NCI-H460 (cell line): ENCODE measurements at regions not wholly inside any gene's neighbourhood (a gene's known extent, or its start where the extent isn't known, plus 50 kb on each side); places are given as distances from the start of the nearest gene placed in this dataset.

Experiments used
- DNase-seq: peaks from one replicate; pipeline ENCODE4 v3.0.0-alpha.2; 2016; ENCODE audit warnings: low read depth; ENCODE audit errors: extremely low read depth

DNA sequence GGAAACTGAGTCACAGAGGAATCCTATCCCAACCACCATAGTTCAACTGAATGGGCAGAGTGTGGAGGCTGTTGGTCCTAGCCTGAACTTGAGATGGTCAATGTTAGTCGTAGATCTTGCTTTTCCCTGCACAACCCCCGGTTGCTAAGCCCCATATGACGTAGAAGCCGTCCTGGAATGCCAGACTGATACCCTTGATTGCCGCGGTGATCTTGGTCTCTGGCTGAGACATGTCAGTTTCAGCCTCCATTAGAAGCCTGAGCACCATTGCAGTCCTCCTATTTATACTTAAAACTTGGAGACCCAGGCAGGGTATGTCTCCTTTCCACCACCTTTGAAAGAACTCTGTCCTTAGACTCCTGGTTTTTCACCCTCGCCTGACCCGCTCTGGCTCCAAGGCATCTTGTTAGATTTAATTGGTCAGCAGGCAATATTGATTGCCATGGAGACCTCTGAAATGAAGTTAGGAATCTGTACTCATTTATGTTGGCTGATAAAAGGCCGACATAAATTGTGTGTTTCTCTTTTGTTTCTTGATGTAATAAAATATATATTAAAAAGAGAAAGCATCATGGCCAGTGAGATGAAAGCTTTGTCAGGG lies 53.4 kb downstream of the RPLP1 start:
- no peak for DNase-seq

GRCh38 chr15:69508659-69509058 lies 56.0 kb downstream of the RPLP1 start:
- DNase-seq, result no peak

- DNase-seq, result no peak
Observed at GRCh38 chr15:69509131-69509530, 56.5 kb downstream of the RPLP1 start.

DNA sequence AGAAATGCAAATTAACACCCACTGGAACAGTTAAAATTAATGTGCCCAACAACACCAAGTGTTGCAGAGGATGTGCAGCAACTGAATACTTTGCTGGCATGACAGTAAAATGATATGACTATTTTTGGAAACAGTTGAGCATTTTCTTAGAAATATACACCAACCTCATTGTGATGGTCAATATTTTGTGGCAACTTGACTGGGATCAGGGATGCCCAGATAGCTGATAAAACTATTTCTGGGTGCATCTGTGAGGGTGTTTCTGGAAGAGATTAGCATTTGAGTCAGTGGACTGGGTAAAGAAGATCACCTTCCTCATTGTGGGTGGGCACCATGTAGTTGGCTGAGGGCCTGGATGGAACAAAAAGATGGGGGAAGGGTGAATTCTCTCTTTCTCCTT lies 57.9 kb downstream of the RPLP1 start:
- DNase-seq, result no peak

- no peak for DNase-seq
Observed at GRCh38 chr15:69511015-69511414, 58.4 kb downstream of the RPLP1 start.

GRCh38 chr15:69511716-69512340 lies 59.2 kb downstream of the RPLP1 start:
- no peak for DNase-seq

DNA sequence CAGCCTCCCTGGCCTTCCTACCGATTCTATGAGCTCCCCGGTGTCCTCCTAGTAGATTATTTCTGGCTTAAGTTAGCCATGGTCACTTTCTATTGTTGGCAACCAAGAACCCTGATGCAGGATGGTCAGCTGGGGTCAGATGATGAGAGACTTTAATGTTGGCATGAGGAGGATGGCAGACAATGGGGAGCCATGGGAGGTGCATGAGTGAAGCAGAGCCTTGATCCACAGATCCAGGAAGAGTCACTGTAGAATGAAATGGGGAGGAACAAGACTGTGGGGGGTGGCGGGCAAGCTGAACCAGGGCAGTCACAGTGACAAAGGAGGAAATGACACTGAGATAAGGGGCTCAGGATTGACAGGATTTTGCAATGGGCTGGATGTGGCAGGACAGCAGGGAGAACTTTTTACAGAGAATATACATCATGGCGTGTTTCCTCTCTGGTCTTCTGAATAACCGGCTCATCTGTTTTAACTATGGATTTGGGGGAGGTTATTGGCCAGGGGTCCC lies 60.9 kb downstream of the RPLP1 start:
- DNase-seq, result no peak

GRCh38 chr15:69513986-69514385 lies 61.4 kb downstream of the RPLP1 start:
- no peak for DNase-seq

GRCh38 chr15:69515508-69515907 lies 62.9 kb downstream of the RPLP1 start:
- DNase-seq, result no peak

DNA sequence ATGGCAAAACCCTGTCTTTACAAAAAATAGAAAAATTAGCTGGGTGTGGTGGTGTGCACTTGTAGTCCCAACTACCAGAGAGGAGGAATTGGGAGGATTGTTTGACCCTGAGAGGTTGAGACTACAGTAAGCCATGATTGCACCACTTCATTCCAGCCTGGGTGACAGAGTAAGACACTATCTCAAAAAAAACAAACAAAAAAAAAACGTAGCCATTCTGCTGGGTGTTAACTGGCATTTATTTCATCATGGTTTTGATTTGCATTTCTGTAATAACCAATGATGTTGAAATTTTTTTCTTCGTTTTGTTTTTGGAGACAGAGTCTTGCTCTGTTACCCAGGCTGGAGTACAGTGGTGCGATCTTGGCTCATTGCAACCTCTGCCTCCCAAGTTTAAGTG lies 63.3 kb downstream of the RPLP1 start:
- no peak for DNase-seq

DNA sequence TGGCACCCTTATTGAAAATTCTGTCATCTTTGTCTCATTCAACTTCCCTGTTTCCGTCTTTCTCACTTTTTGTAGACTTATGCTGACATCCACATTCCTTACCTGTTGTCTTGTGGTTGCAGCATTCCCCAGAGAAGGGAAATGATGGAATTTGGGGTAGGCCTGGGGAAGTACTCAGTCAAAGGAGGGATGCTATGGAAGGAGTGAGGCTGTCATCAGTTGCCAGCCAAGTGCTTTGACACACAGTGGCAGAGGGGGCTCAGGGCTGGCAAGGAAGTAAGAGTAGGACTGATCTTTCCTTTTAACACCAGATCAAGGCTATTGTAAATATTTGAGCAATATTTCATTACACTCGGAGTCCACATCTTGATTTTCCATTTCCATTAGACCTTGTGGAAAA lies 64.4 kb downstream of the RPLP1 start:
- no peak for DNase-seq

DNA sequence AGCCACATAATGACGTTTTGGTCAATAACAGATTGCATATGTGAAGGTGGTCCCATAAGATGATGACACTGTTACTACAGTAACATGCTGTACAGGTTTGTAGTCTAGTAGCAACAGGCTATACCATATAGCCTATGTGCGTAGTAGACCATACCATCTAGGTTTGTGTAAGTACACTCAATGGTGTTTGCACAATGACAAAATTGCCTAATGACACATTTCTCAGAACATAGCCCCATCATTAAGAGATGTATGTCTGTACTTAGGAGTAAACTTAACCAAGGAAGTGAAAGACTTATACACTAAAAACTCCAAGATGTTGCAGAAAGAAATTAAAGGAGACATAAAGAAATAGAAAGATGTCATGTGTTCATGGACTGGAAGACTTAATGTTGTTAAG lies 66.2 kb downstream of the RPLP1 start:
- DNase-seq, result no peak

DNA sequence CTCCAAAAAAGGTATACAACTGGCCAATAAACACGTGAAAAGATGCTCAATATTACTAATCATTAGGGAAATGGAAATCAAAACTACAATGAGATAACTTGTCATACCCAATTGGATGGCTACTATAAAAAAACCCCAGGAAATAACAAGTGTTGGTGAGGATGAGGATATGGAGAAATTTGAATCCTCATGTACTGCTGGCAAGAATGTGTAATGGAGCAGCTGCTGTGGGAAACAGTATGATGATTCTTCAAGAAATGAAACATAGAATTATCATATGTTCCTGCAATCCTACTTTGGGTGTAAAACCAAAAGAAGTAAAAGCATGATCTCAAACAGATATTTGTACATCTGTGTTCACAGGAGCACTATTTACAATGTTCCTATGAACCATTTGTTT lies 67.4 kb downstream of the RPLP1 start:
- no peak for DNase-seq

DNA sequence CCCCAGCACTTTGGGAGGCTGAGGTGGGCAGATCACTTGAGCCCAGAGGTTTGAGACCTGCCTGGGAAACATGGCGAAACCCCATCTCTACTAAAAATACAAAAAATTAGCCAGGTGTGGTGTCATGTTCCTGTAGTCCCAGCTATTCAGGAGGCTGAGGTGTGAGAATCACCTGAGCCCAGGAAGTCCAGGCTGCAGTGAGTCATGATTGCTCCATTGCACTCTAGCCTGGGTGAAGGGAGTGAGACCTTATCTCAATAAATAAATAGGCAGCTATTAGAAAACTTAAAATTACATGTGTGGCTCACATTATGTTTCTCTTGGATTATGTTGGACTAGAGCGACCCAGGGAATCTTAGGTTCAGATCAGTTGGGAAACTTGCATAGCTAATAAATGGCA lies 69.7 kb downstream of the RPLP1 start:
- DNase-seq, result no peak

DNA sequence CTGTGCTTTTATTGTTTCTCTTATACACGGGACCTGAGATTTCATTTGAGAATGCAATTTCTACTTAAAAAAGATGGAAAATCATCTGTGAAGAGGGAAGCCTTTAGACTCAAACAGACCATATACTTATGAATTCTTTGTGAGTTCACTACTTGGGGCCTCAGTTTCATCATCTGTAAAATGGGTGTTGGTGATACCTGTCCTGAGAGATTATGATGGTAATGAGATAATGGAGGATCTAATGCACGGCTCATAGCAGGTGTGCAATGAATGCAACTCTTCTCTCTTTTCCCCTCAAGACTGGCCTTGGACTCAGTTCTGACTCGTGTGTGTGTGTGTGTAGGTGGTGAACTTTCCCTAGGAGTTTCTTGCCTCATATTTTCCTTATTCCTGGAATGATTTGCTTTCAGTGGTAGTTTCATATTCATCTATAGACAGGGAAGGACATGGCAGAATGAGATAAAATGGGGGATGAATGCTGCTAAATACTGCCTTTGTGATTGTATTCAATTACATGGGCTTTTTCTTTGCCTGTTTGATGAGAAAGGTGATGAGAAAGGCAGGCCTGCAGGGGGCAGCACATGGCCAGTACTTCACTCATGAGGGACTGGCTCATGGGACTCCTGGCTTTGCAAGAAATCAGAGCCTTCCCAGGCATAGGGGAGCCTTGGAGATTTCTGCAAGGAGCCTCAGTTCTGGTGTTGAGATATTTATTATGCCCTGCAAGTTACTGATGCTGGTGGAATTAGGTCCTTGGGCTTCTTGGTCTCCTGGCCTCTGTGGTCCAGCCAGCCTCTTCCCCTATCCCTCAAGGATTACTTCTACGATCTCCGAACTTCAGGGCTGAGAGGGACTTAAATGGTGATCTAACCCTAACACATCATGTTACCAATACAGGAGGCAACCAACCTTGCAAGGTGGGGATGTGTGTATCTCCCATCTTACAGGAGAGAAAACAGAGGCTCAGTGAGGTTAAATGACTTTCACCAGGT lies 70.7 kb downstream of the RPLP1 start:
- peak; percentile 80 for DNase-seq

DNA sequence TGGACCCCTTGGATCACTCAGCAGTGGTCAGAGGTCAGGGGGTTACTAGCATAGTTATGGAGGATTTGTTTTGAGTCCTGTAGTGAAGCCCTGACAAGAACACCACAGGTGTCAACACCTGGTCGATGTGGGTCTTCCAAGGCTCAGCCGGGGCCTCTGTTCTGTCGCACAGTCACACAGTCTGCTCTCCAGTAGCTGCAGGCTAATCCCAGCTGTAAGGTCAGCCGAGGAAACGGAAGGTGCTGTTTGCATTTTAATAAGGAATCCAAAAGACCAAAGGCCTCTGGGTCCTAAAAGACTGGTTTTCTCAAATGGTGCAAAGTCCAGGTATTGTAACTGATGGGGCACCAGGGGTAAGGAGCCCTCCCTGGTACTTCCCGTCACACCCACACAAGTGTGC lies 71.7 kb downstream of the RPLP1 start:
- DNase-seq, result no peak

- DNase-seq, result no peak
Observed at GRCh38 chr15:69524814-69525213, 72.2 kb downstream of the RPLP1 start.

GRCh38 chr15:69525543-69525942 lies 72.9 kb downstream of the RPLP1 start:
- DNase-seq, result no peak

- no peak for DNase-seq
Observed at GRCh38 chr15:69526081-69527061, 73.8 kb downstream of the RPLP1 start.

GRCh38 chr15:69529141-69529540 lies 76.5 kb downstream of the RPLP1 start:
- DNase-seq, result no peak
